HG02870 (cell line): ENCODE measurements at regions not wholly inside any gene's neighbourhood (a gene's known extent, or its start where the extent isn't known, plus 50 kb on each side); places are given as distances from the start of the nearest gene placed in this dataset.
"Not testable (repeated sequence)": the region's sequence is repeated elsewhere in the genome, so short reads cannot be mapped to it uniquely, and the experiment has no call there.

Experiments used
- ATAC-seq: cut with Tn5 transposase; IDR thresholded peaks from one replicate; pipeline ENCODE4 v1.9.1; 2021; ENCODE audit warnings: mild to moderate bottlenecking, moderate library complexity; ENCODE audit not compliant: unreplicated experiment

DNA sequence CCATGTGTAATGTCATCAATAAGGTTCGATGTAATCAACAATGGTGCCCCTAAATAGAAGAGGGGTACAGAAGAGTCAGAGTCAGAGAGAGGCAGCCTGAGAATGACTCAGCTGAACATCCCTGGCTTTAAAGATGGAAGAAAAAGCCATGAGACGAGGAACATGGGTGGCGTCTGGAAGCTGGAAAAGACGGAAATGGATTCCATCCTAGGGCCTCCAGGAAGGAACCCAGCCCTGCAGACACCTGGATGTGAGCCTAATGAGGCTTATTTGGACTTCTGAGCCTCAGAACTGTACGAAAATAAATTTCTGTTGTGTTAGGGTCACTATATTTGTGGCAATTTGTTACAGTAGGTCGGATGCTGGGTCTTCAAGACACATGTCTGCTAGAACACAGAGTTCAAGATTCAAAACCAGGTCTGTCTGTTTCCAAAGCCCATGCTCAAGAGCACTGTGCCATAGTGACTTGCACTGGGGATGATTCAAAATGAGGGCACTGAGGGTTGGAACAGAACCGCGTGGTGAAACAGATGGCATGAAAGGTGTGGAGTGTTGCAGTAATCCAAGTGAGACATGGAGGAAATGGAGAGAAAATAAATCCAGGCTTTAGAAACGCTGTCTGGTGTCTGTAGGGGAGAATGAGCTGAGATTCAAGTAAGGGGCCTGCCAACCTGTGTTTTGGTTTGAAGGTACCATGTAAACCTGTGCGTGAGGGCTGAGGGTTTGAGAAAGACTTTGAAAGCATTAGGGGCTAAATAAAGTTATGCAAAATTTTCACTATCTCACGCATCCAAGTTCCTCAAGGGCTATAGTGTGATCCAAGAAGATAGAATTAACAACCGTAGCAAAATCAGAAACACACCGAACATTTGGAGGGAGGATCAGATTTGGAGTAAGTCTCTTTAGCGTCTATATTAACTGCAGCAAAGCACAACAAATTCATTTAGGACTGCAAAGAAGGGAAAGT is 849.1 kb upstream of the AUTS2 start:
- ATAC-seq, result no peak

DNA sequence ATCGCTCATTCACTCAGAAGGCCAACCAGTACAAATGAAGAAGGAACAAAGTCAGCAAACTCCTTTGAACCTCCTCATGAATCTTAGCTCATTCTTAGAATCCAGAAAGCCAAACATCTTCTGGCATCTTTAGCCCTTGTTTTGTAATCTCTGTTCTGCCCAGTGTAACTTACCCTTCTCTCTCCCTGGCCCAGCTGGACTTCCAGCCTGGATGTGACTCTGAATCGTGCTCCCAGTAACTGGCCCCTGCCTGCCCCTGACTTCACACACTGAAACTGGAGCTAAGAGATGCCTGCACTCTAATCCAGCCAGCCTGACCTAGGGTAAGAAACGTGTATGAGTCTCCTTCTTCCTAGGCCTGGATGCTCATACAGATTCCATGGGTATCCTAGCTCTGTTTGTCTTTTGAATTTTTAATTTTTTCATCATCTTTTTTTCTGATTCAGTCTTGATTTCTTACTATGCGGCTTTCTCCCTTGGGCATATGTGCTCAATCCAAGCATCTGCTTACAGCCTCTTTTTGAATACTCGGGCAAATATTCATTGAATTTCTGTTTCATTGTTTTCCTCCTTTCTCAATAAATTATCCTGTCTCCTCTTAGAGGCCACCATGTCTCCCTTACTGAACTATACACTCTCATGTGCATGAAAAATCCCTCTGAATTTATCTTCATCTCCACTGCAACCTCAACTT is 845.6 kb upstream of the AUTS2 start:
- no peak for ATAC-seq

DNA sequence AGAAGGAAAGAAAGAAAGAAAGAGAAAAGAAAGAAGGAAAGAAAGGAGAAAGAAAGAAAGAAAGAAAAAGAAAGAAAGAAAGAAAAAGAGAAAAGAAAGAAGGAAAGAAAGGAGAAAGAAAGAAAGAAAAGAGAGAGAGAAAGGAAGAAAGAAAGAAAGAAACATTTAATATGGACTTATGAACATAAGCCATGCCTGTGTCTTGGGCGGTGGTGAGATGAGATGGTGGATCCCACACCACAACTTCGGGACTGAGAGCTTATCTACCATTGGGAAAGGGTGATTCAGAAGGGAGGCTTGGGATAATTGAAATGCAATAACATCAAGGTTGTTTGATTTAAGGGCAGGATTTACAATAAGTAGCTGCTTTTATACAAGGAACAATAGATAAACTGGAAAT is 843.9 kb upstream of the AUTS2 start:
- ATAC-seq, result no peak

DNA sequence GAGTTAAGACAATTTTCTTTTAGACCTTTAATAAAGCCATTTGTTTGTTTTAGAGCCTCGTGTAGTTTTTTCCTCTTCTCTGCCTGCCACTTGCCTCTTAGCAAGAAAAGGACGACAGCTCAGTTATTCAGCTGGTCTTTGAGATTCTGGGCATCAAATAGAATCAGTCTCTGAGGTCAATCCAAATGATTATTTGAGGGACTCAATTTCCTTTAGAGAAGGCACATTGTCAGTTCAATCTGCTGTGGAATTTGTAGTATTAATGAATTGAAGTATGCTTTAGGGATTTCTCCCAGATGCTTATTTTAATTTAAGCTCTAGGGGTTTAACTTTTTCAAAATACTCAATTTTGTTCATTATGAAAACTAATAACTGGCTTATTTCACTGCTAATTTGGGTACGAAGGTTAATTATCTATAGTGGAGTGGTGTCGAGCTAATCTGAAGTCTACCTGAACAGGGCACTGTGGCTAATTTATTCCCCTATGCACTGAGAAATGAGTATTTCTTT is 841.2 kb upstream of the AUTS2 start:
- no peak for ATAC-seq

DNA sequence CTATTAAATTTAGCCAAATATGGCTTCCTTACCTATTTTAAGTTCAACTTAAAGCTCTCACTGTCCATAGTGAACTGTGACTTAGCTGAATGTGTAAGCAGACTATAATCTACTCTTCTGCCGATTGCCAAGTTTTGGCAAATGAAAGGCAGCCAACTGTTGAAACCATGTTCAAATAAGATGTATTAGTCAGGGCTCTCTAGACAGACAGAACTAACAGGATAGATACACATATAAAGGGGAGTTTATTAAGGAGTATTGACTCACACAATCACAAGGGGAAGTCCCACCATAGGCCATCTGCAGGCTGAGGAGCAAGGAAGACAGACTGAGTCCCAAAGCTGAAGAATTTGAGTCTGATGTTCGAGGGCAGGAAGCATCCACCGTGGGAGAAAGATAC is 837.7 kb upstream of the AUTS2 start:
- no peak for ATAC-seq

DNA sequence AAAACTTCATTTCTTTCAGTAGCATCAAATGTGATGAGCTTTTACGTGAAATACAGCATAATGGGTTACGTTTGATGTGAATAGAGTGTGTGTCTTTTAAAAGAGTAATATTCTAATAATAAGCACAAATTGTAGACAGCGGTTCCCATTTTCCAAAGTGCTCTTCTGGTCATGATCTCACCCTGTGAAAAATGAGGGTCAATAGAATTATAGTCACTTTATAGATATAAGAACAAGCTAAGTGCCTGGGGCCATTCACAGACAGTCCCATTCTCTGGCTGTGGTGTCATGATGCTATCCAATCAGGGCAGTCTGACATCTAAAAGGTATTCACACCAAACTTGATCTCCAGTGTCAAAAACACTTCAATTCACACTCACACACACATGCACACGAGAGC is 830.8 kb upstream of the AUTS2 start:
- no peak for ATAC-seq

DNA sequence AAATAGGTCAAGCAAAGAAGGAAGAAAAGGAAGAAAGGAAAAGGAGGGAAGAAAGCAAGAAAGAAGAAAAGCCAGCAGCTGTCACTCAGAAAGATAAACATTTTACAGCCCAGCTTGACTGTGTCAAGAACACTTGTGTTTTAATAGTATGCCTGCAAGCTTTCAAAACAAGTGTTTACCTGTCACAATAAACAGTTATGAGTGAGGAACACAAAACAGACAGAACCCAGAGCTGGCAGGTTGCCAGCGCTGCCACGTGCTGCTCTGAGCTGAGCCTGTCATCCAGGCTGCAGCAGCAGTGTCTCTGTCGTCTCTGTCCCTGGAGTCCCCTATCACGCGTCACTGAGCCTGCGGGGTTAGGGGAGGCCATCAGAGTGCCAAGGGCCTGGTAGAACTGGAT is 827.6 kb upstream of the AUTS2 start:
- ATAC-seq, result no peak

DNA sequence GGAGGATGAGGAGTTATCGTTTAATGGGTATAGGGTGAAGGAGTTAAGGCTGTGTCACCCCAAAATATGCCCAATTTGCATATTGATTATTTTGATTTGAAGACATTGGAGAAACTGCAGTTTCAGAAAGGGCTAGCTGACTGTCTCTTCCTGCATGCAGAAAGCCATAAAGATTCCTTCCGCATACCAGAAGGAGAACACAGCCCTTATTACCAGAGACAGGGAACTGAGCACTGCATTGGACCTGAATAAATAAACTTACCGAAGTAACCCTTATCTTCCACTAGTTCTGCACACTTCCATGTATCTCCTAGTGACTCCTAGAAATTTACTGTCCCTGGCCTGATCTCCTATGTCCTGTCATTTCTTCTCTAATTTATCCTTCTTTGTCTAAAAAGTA is 821.9 kb upstream of the AUTS2 start:
- no peak for ATAC-seq

DNA sequence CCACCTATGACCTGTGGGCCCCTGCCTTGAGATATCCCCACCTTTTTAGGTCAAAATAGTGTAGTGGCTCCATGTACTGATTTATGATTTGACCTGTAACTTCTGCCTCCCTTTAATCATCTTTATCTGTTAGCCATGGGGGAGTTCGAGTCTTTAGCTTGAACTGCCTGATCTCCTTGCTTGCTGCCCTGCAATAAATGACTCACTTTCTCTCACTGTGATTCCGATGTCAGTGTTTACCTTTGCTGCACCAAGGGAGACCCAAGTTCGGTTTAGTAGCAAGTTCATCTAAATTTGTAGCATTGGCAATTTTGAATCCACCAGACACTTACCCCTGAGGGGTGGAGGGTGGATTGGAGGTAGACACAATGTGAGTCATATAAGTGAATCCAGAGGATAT is 814.6 kb upstream of the AUTS2 start:
- no peak for ATAC-seq

DNA sequence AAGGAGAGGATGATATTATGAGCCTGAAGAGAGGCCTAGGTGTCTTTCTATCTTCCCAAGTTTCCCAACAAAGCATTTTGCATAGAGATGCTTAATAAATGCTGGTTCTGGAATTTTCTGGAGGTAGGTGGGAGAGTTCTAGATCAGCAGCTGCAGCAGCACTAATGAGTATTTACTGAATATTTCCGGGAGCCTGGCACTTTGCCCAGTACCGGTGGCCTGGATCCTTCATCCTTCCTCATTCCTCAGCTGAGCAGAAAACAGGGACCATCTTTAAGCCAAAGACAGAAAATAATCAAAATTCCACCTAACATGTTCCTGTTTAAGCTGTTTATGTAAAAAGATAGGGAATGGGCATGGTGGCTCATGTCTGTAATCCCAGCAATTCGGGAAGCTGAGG is 813.2 kb upstream of the AUTS2 start:
- no peak for ATAC-seq

DNA sequence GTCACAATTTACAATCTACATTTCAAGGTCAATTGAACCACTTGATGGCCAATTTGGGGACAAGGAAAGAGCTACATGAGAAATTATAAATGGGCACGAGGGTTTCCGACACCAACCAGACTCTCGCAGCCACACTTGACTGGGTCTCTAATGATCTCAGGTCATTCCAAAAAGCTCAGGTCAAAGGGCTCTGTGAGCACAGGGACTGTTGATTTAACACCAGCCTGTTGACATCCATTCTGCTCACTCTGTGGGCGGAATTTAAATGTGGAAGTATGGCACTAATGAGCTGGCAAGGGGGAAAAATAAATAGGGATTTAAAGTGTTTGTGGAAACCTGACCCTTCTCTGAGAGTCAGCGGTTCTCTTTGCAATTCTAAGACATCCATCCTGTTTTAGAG is 810.7 kb upstream of the AUTS2 start:
- ATAC-seq, result no peak

DNA sequence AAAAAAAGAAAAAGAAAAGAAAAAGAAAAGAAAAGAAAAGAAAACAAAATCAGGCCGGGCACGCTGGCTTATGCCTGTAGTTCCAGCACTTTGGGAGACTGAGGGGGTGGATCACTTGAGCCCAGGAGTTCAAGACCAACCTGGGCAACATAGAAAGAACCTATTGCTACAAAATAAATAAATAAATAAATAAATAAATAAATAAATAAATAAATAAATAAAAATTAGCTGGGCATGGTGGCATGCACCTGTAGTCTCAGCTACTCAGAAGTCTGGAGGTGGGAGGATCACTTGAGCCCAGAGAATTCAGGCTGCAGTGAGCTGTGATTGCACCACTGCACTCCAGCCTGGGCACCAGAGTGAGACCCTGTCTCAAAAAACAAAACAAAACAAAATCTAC is 809.7 kb upstream of the AUTS2 start:
- ATAC-seq, result not testable (repeated sequence)

DNA sequence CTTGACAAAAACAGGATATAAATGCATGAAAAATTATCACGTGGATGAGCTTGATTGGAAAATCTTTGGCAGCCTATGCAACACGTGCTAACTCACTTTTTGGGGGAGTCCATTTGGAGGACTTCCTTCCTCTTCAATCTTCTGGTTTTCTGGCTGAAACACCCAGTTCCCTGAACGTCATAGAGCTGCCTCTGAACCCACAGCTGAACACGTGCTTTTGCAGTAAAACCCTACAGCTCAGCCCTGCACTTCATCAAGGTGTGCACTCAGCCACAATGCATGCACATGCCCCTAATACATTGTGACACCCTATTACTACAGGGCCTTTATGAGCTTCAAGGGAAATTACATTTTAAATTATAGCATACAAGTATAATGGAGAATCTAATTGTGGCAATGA is 808.7 kb upstream of the AUTS2 start:
- no peak for ATAC-seq

DNA sequence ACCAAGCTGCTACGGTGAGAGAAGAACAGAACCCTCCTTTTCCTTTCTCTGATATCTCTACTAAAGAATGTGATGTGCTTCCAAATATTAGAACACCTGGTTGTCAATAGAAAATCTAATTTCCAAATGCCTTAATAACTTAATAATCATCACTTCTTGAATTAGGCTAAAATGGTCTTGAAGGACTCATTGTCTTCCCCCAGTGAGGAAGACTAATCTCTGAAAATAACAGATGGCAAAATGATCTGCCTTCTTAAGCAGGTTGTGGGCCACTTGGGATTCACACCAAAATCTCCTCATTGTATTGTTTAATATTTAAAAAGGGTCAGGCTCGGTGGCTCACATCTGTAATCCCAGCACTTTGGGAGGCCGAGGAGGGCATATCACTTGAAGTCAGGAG is 805.9 kb upstream of the AUTS2 start:
- ATAC-seq, result no peak

DNA sequence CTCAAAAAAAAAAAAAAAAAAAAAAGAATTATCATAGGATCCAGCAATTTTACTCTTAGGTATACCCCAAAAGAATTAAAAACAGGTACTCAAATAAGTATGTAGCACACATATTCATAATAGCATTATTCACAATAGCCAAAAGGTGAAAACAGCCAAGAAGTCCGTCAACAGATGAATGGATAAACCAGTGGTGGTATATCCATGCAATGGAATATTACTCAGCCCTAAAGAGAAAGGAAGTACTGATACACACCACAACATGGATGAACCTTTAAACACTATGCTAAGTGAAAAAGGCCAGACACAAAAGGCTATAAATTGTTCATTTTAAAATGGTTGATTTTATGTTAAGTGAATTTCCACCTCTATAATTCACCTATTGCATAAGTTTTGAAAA is 804.8 kb upstream of the AUTS2 start:
- ATAC-seq, result no peak

DNA sequence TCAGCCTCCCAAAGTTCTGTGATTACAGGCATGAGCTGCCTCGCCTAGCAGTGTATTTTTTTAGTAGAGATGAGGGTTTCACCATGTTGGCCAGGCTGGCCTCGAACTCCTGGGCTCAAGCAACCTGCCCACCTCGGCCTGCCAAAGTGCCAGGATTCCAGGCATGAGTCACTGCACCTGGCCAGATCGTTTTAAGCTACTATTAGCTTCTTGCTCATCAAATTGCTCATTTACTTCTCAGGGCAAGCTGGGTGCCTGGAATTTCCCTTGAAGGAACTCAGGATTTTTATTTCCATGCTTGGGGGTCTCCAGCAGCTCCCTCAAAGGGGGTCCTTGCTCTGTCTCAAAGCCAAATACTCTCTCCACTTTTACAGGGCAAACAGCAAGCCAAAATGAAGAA is 798.0 kb upstream of the AUTS2 start:
- ATAC-seq, result no peak

DNA sequence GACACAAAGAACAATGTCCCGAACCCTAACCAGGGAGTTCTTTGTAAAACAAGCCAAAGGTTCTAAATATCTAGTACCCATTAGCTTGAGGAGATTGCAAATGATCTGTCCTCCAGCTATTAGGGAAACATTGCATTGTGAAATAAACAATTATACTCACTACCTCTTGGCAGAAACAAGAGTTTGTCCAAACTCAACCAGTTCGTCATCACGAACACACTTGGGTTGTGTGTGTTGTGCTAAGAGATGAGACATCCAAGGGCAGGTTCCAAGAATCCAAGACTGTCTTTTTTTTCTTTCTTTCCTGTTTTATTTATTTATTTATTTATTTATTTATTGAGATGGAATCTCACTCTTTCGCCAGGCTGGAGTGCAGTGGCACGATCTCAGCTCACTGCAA is 793.1 kb upstream of the AUTS2 start:
- ATAC-seq, result no peak

DNA sequence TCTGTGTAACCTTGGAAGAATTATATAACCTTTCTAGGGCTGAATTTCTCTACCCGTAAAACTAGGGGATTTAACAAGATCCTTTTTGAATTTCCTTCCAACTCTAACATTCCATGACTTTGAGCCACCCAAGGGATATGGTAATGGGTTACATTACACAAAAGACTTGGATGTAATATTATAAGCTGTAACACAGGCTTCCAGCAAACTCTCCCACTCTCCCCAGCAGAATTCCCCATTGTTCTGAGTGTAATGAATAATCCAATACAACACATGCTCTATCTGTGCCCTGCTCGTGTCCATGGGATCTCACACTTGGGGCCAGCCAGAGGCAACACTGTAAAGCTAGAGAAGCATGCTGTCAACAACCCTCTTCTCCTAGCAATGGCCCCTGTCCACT is 790.6 kb upstream of the AUTS2 start:
- no peak for ATAC-seq

DNA sequence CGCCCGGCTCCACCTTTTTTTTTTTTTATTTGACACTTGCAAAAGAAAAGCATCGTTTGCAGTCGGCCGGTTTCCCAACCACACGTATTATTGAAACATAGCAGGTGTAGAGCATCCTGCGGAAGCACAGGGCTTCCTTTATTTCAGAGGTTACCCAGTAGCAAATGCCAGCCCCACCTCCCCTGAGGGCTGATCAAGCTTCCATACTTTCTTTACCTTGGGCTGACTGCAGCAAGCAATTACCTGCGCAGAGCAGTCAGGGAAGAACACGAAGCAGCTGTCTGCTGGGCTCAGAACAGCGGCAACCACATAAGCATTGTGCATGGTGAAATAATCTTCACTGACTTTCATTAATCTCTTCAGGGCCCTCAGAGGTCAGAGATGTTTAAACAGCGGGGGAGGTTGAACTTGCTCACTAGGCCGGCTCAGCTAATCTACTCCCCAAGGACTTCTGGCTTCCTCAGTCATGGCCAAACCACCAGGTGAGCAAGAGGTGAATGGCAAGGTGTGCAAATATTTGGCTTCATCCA is 784.7 kb upstream of the AUTS2 start:
- no peak for ATAC-seq

DNA sequence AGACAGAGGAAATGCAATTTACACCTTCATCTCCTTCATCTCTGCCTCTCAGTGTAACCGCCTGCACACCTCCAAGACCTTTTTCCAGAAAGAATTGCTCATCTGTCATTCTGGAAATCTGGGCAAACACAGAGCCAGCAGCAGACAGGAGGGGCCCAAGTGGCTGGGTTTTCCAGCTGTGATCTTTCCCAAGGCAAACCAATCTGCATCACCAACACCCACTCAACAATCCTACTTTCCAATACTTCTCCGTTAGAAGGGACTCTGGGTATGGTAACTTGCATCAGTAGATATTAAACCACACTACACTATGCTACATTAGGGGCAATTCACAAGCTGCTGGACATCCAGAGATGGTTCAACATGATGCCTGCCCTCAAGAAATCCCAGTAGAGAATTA is 781.8 kb upstream of the AUTS2 start:
- no peak for ATAC-seq

DNA sequence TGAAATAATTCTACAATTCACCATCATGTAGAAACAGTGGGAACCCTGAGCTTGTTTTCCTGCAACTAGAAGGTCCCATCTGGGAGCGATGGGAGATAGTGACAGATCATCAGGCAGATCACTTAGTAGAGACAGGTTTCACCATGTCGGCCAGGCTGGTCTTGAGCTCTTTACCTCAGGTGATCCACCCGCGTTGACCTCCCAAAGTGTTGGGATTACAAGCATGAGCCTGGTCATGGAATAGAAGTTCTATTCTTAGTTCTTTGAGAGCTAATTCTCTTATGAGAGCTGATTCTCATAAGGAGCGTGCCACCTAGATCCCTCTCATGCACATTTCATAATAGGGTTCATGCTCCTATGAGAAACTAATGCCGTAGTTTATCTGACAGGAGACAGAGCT is 778.0 kb upstream of the AUTS2 start:
- ATAC-seq, result no peak

DNA sequence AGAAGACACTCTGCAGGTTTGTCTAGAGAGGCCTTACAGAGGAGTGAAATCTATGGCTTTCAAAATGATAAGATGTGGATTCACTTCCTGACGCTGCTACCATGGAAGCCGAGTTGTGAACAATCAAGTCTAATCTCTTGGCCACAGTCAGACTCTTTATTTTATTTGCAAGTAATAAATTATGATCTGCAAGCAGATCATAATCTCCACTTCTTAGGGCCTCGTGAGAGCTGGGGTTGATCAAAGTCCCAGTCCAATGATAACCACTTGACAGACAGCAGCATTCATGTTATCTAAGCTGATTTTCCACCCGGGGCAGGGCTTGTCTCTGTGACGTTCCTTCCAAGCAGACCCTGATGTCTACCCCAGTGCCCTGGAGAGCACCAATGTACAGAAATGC is 776.4 kb upstream of the AUTS2 start:
- ATAC-seq, result no peak
